ENCODE measurements at regions not wholly inside any gene's neighbourhood (a gene's known extent, or its start where the extent isn't known, plus 50 kb on each side); places are given as distances from the start of the nearest gene placed in this dataset.

GRCh38 chr6:108737594-108738546 is 110.4 kb upstream of the ARMC2 start:
- TF ChIP-seq ZNF384 (IDR thresholded peaks at IDR 0.05) (no peak), PKNOX1 (IDR thresholded peaks at IDR 0.05) (no peak), FOXM1 (IDR thresholded peaks at IDR 0.05; ENCODE audit: borderline replicate concordance) (no peak), FOXK2 (IDR thresholded peaks at IDR 0.05) (no peak), L3MBTL2 (conservative IDR thresholded peaks at IDR 0.05) (no peak), SP1 (IDR thresholded peaks at IDR 0.05) (no peak), ARNT (IDR thresholded peaks at IDR 0.05) (no peak), FOXA1 (IDR thresholded peaks at IDR 0.05) (no peak), BHLHE40 (IDR thresholded peaks at IDR 0.05; ENCODE audit: borderline replicate concordance) (no peak), SUZ12 (IDR thresholded peaks at IDR 0.05) (no peak), NFRKB (IDR thresholded peaks at IDR 0.05) (no peak), HDGF (IDR thresholded peaks at IDR 0.05; ENCODE audit: borderline replicate concordance) (no peak), TARDBP (IDR thresholded peaks at IDR 0.05) (no peak), ELF4 (IDR thresholded peaks at IDR 0.05) (no peak)

Data from HEK293T (cell line).